RWPE2 (cell line): ENCODE measurements at regions not wholly inside any gene's neighbourhood (a gene's known extent, or its start where the extent isn't known, plus 50 kb on each side); places are given as distances from the start of the nearest gene placed in this dataset.

Source experiments
- ATAC-seq: fragments of 200-7000 bp; cut with Tn5 transposase; 3 replicates; pipeline ENCODE4 v1.9.1; 2021; ENCODE audit warnings: low read depth
- DNase-seq: peaks from one replicate; pipeline ENCODE4 v3.0.0-alpha.2; 2020; ENCODE audit warnings: low spot score
- H3K27ac ChIP-seq: fragments of 450-650 bp; 2 replicates; pipeline ENCODE4 v1.5.1; 2017; ENCODE audit warnings: mild to moderate bottlenecking; ENCODE audit not compliant: poor library complexity, severe bottlenecking
- H3K27me3 ChIP-seq: fragments of 250-450 bp; sonication (Bioruptor Pico); 2 replicates; pipeline ENCODE4 v1.5.1; 2021; ENCODE audit warnings: mild to moderate bottlenecking, moderate library complexity; ENCODE audit not compliant: insufficient read depth, poor library complexity, severe bottlenecking
- H3K36me3 ChIP-seq: fragments of 250-450 bp; sonication (Bioruptor Pico); 2 replicates; pipeline ENCODE4 v1.5.1; 2020; ENCODE audit warnings: low read depth, mild to moderate bottlenecking, moderate library complexity
- H3K4me1 ChIP-seq: fragments of 250-450 bp; sonication (Bioruptor Pico); 2 replicates; pipeline ENCODE4 v1.5.1; 2021; ENCODE audit warnings: mild to moderate bottlenecking, moderate library complexity; ENCODE audit not compliant: insufficient read depth, poor library complexity, severe bottlenecking
- H3K4me3 ChIP-seq: fragments of 250-450 bp; sonication (Bioruptor Pico); 2 replicates; pipeline ENCODE4 v1.5.1; 2021; ENCODE audit warnings: mild to moderate bottlenecking, moderate library complexity; ENCODE audit not compliant: severe bottlenecking
- H3K9me3 ChIP-seq: fragments of 250-450 bp; sonication (Bioruptor Pico); 2 replicates; pipeline ENCODE4 v1.5.1; 2021; ENCODE audit warnings: mild to moderate bottlenecking, moderate library complexity; ENCODE audit not compliant: severe bottlenecking
- CTCF ChIP-seq: fragments of 450-650 bp; IDR thresholded peaks from one replicate; pipeline ENCODE4 v1.5.1; 2017; ENCODE audit warnings: mild to moderate bottlenecking, moderate library complexity; ENCODE audit not compliant: poor library complexity, severe bottlenecking

DNA sequence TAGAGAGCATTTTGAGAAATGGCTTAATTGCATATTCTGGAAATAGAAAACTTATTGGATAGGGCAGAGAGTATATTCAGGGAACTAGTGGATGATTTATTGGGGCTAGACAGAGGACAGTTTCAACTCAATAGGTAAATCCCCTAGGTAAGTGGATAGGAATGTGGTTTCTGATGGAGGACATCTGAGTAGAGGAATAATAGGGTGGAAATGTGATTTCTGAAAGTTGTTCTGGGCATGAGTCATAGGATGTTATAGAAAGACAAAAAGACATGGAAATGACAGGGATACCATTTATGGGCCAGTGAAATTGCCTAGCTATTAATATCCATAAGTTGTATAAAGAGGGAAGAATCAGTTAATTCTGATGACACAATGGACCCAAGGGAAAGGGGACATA, 563.3 kb upstream of the GOLIM4 start:
- Histone ChIP-seq H3K36me3 (no peaks in the 10 kb centered on the region), H3K9me3 (no peaks in the 10 kb centered on the region), H3K4me3 (no peak overlapping the region), H3K27me3 (no peaks in the 10 kb centered on the region), H3K27ac (no peak overlapping the region), H3K4me1 (no peaks in the 10 kb centered on the region)
- TF ChIP-seq CTCF = no peak
- DNase-seq = no peak
- ATAC-seq = peak; percentile 65; the same call in 2 of the 3 replicates

DNA sequence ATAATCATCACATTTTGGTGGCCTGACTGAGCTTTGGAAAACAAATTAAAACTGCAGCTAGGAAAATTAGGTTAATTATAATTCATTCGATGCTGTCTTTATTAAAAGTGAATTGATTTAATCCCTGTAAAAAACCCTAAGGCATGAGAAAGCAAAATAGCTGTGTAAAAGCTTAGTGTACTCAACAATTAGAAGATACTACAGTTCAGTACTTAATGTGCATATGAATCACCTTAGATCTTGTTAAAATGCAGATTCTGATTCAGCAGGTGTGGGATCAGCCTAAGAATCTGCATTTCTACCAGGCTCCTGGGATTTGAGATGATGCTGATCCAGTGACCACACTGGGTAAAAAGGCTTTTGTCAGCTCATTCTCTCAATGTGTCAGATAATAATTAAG, 559.9 kb upstream of the GOLIM4 start:
- H3K9me3 ChIP-seq = no peaks in the 10 kb centered on the region
- ATAC-seq (no peak), DNase-seq (no peak)
- H3K4me1 ChIP-seq = no peaks in the 10 kb centered on the region
- TF ChIP-seq CTCF = no peak
- no peak overlapping the region for H3K4me3 ChIP-seq
- no peak overlapping the region for H3K27ac ChIP-seq
- H3K27me3 ChIP-seq = no peaks in the 10 kb centered on the region
- H3K36me3 ChIP-seq = no peaks in the 10 kb centered on the region

DNA sequence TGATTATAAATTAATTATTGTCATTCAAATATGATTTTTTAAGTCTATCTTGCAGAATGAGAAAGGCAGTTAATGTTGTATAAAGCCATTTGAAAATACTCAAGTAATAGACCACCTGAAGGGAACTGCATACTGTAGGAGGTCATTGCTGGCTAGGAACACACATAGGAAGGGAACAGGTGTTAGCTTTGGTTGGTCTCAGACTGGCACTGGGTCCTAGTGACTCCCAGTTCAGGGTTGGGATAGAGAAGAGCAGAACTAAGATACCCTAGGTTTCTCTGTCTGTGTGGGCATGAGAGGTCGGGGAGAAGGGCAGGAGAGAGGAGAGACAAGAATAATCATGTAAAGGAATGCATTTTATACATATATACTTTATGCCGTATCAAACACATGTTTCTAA, 559.0 kb upstream of the GOLIM4 start:
- no peak for ATAC-seq

GRCh38 chr3:168653255-168653654, 557.5 kb upstream of the GOLIM4 start:
- Histone ChIP-seq H3K4me3 (no peak overlapping the region), H3K9me3 (no peaks in the 10 kb centered on the region), H3K4me1 (no peaks in the 10 kb centered on the region), H3K27ac (no peak overlapping the region), H3K27me3 (no peaks in the 10 kb centered on the region), H3K36me3 (no peaks in the 10 kb centered on the region)
- DNase-seq (no peak), ATAC-seq (no peak)
- TF ChIP-seq CTCF = no peak

More for the DNA sequence above, 559.0 kb upstream of the GOLIM4 start:
- H3K4me1 ChIP-seq = no peaks in the 10 kb centered on the region
- H3K4me3 ChIP-seq = no peak overlapping the region
- no peak overlapping the region for H3K27ac ChIP-seq
- H3K9me3 ChIP-seq = no peaks in the 10 kb centered on the region
- no peak for DNase-seq
- no peak for TF ChIP-seq CTCF
- no peaks in the 10 kb centered on the region for H3K27me3 ChIP-seq
- no peaks in the 10 kb centered on the region for H3K36me3 ChIP-seq

- Histone ChIP-seq H3K4me3 (no peak overlapping the region), H3K27me3 (no peaks in the 10 kb centered on the region), H3K9me3 (no peaks in the 10 kb centered on the region), H3K27ac (no peak overlapping the region), H3K36me3 (no peaks in the 10 kb centered on the region), H3K4me1 (no peaks in the 10 kb centered on the region)
- no peak for TF ChIP-seq CTCF
- ATAC-seq = no peak
- DNase-seq = no peak
Observed at GRCh38 chr3:168648321-168648720, 552.6 kb upstream of the GOLIM4 start.
